Transverse colon (tissue), 3 donors: ENCODE measurements at regions not wholly inside any gene's neighbourhood (a gene's known extent, or its start where the extent isn't known, plus 50 kb on each side); places are given as distances from the start of the nearest gene placed in this dataset.

Experiments used
- CTCF ChIP-seq, 5 experiments: fragments of 200-600 bp in 3 of 5; fragments of 450-650 bp in 2 of 5; sonication (generic) in 3 of 5; IDR thresholded peaks; 1 replicate in 2 of 5; 2 replicates in 3 of 5; pipeline ENCODE4 v1.5.1; 2016 to 2017; ENCODE audit warnings: antibody characterized with exemption in 5 of 5, inconsistent platforms in 3 of 5, mild to moderate bottlenecking in 2 of 5, moderate library complexity in 1 of 5
- POLR2A ChIP-seq: fragments of 450-650 bp; IDR thresholded peaks from one replicate; pipeline ENCODE4 v1.6.1; 2016; ENCODE audit warnings: antibody characterized with exemption, mild to moderate bottlenecking, moderate library complexity

GRCh38 chr3:42035007-42035406, 56.1 kb upstream of the TRAK1 start:
- TF ChIP-seq CTCF (IDR thresholded peaks at IDR 0.05) (no peak), POLR2A (no peak)
